HG02885 (cell line): ENCODE measurements at regions not wholly inside any gene's neighbourhood (a gene's known extent, or its start where the extent isn't known, plus 50 kb on each side); places are given as distances from the start of the nearest gene placed in this dataset.

Experiments
- ATAC-seq: cut with Tn5 transposase; IDR thresholded peaks from one replicate; pipeline ENCODE4 v1.9.1; 2021; ENCODE audit warnings: mild to moderate bottlenecking; ENCODE audit not compliant: unreplicated experiment, poor library complexity

GRCh38 chr2:201968050-201968449, 65.6 kb upstream of the FZD7 start:
- ATAC-seq: no peak

GRCh38 chr2:201968476-201968875, 65.2 kb upstream of the FZD7 start:
- ATAC-seq: no peak

DNA sequence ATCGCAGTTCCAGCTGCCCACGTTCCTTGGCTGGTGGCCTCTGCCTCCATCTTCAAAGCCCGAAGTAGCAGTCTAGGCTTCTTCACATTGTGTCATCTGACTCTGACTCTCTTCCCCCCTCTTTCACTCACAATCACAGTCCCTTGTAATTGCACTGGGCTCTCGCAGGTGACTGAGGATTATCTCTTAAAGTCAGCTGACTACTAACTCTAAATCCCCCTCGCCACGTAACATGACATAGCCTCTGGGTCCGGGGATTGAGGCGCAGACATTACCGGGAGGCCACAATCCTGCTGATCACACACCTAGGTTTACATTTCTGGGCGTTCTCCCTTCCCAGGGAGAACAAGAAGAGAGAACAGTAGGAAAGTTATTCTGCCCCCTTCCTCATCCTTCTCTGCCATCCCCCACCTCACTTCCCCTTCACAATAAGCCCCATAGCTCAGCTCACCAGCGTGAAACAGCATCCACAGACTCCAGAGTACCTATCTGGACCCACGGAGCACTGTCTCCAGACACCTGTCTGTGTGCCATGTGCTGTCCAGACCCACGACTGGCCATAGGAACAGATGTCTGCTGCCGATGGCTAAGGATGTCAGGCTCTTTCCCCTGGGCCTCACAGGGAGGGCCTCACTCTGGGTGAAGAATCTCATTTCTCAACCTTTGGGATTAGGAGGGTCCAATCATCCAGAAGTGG, 64.3 kb upstream of the FZD7 start:
- no peak for ATAC-seq

GRCh38 chr2:201969938-201970785, 63.5 kb upstream of the FZD7 start:
- ATAC-seq: no peak

DNA sequence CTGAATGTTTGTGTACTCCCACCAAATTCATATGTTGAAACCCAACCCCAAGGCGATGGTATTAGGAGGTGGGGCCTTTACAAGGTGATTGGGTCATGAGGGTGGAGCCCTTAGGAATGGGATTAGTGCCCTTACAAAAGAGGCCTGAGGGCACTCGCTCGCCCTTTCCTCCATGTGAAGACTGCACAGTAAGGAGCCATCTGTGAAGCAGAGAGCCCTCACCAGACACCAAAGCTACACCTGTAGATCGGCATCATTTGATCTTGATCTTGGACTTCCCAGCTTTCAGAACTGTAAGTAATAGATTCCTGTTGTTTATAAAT, 62.9 kb upstream of the FZD7 start:
- no peak for ATAC-seq

GRCh38 chr2:201971531-201972228, 62.0 kb upstream of the FZD7 start:
- ATAC-seq: no peak

DNA sequence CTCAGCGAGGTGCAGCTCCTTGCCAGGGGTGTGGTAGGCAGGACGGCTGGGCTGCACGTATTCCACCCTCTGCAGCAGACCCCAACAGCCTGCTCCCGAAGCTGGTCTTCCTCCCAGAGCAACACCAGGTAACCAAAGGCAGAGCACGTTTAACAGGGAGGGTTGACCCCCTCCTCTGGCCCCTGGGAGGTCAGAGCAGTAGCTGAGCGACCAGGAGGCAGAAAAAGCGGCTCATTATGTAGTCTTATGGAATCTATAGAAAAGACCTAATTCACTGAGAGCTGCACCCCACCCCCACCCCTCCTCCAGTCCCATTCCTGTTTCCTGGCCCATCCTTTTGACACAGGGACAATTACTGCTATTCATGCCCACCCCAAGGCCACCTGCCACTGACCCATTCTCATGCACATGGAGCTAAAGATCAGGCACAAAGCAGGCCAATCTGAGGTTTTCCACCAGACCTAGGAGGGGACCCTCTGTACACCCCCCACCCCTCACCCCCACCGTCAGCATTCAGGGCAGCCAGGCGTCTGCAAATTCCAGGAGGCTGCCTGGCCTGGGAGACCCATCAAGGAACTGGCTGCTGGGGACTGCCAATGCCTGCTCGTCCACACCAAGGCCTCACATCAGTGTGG, 60.9 kb upstream of the FZD7 start:
- ATAC-seq: no peak

DNA sequence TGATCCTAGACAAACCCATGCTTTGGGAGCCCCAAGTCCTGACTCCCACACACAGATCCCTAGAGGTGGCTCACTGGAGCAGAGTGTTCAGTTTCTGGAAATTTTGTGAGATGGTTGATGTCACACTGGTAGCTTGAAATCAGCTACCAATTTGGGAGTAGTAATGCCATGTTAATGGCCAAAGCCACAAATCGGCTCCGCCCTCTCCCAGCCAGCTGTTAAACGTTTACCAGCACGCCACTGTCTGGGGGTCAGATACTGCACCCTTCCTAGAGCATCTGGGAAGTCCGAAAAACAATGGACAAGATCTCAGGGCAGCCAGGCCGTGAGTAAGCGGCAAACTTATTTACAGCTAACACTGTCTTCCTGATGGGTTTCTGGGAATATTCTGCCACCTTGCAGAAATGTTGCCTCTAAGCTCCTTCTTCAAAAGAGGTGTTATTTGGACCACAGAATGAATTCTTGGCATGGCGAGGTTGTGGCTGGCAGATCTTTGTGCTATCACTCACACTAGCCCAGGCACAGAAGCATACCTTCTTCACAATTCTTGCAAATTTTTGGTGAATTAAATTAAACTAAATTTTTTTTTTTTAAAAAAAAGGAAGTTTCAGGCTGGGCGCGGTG, 60.2 kb upstream of the FZD7 start:
- ATAC-seq: no peak

DNA sequence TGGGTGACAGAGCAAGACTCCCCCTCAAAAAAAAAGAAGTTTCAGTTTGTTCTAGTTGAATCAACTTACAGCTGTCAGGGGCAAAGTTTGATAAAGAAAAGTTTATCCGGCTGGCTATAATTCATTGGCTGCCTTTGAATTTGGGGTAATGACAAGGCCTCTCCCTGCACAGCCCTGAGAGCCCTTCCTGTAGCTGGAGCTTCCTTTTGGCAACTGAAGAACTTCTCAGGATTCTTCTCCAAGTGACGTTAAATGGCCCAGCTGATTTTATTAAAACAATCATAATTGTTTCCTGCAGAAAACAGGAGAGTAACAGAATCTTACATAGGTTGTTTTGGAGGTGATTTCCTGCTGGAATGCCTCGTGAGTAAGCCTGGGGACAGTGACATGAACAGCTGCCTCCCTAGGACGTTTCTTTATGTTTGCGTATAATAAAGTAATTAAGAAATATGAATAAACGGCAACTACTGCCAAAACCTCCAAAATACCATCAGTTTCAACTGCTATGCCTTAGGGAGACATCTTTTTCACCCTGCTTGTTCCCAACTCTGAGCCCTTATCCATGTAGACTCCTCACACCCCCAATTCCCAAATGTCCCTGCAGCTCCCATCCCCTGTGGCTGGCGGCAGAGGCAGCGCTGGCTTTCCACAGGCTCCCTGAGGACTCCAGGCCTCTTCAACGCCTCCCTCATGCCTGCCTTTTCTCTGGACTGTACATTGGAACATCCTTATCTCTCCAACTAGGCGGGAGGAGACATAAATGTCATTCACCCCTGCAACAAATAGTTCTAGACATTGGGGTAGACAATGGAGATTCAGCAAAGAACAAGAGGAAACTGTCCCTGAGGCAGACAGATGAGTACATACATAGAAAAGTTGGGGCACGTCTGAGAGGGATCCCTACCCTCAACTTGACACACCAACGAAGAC, 59.2 kb upstream of the FZD7 start:
- no peak for ATAC-seq

GRCh38 chr2:201975434-201975833, 58.2 kb upstream of the FZD7 start:
- ATAC-seq: no peak

GRCh38 chr2:201975964-201976612, 57.6 kb upstream of the FZD7 start:
- ATAC-seq: no peak

- ATAC-seq: no peak
Measured at GRCh38 chr2:201977651-201978050, 56.0 kb upstream of the FZD7 start.

DNA sequence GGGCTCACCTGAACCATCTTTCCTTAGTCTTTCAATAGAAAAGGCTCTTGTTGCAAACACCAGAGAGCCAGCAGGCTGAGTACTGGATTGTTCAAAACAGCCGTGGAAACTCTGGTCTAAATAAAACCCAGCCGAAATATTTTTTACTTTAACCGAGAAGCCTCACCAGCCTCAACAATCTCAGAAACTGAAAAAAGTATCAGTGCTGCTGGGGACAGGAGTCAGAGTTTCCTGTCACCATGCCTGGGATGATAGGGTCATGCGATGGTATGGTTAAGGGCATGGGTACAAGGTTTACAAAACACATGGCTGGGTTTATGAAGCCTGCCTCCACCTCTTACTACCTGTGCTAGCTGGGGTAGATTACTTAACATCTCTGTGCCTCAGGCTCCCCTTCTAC, 55.3 kb upstream of the FZD7 start:
- no peak for ATAC-seq

GRCh38 chr2:201978986-201979385, 54.7 kb upstream of the FZD7 start:
- ATAC-seq: no peak

DNA sequence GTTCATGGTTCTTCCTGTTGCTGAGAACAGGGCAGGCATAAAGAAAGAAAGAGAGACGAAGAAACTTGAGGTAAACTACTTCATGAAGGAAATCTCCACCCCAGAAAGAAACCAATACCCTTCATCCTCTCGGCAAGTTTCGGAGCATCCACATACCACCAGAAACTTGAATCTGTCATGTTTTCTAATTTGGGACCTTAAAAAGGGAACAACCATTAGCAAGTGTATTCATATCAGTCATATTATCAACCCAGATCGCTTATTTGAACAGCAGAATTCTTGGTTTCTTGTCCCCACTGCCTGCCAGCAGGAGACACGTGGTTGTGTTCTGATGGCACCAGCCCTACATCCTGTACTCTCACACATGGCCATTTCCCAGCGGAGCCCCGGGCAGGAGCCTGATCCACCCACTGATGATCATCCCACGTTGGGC, 53.2 kb upstream of the FZD7 start:
- peak; percentile 51 for ATAC-seq

DNA sequence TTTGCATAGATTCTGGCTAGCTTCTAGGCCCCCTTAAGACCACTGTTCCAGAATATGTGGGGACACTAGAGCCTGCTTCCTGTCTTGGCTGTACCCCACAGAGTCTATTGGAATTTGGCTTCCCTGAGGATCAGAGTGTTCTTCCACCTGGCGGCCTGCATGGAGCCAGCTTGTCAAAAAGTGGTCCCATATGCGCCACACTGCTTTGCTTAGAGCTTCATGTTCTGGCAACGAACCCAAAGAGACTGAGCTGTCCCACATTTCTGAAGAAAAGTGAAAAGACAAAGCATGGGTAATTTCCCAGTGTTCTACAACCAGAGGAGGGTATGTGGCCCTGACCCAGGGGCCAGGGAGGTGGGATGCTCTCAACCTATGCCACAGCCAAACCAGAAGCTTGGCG, 52.7 kb upstream of the FZD7 start:
- ATAC-seq: no peak

GRCh38 chr2:201983174-201983573, 50.5 kb upstream of the FZD7 start:
- ATAC-seq: no peak

DNA sequence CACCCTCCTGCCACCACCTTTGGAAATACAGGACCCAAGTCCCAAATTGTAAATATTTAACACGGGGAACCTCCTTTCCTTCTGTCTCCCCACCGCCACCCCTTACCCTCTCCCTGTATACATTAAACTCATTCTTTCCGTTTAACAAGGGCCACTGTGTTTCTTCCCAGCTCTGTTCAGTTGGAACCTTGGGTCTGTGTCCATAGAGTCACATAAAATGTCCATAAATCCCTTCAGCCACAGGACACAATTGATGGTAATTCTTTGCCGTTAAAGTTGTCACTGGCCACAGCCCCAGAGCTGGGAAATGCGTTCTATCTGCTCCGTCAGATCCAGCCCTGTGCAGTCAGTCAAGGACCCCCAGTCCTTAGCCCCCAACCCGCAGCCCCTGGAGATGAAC, 49.9 kb upstream of the FZD7 start:
- no peak for ATAC-seq
